Sigmoid colon (tissue), 6 donors: ENCODE measurements at regions not wholly inside any gene's neighbourhood (a gene's known extent, or its start where the extent isn't known, plus 50 kb on each side); places are given as distances from the start of the nearest gene placed in this dataset.

Experiments
- DNase-seq: peaks from one replicate; pipeline ENCODE4 v3.0.0-alpha.2; 2019
- H3K27ac ChIP-seq, 4 donors: fragments of 200-600 bp; sonication (generic); one replicate each; pipeline ENCODE4 v1.5.1; 2016 to 2019; ENCODE audit warnings: mild to moderate bottlenecking in 1 of 4
- H3K27me3 ChIP-seq, 3 donors: fragments of 200-600 bp; sonication (generic); one replicate each; pipeline ENCODE4 v1.5.1; 2019; ENCODE audit warnings: mild to moderate bottlenecking in 1 of 3
- H3K36me3 ChIP-seq, 4 donors: fragments of 200-600 bp; sonication (generic); one replicate each; pipeline ENCODE4 v1.5.1; 2016 to 2019
- H3K4me1 ChIP-seq, 4 donors: fragments of 200-600 bp; sonication (generic); one replicate each; pipeline ENCODE4 v1.5.1; 2017 to 2019
- H3K4me3 ChIP-seq, 4 donors: fragments of 200-600 bp; sonication (generic); one replicate each; pipeline ENCODE4 v1.5.1; 2017 to 2019; ENCODE audit warnings: mild to moderate bottlenecking in 2 of 4, moderate library complexity in 1 of 4
- H3K9me3 ChIP-seq, 4 donors: fragments of 200-600 bp in 3 of 4; sonication (generic) in 3 of 4; one replicate each; pipeline versions ENCODE4 v1.5.1 to v1.6.1; 2013 to 2019
- CTCF ChIP-seq, 4 experiments: fragments of 450-650 bp in 3 of 4; fragments of 200-600 bp in 1 of 4; IDR thresholded peaks; one replicate each; pipeline ENCODE4 v1.5.1; 2016 to 2019; ENCODE audit warnings: antibody characterized with exemption in 4 of 4, mild to moderate bottlenecking in 3 of 4, moderate library complexity in 2 of 4
- EP300 ChIP-seq, 4 donors: sonication (generic); formaldehyde crosslinking; IDR thresholded peaks; one replicate each; pipeline ENCODE4 v1.6.1; 2017; ENCODE audit warnings: antibody characterized with exemption in 4 of 4
- POLR2A ChIP-seq, 2 donors: fragments of 450-650 bp; IDR thresholded peaks; one replicate each; pipeline ENCODE4 v1.6.1; 2016; ENCODE audit warnings: antibody characterized with exemption in 2 of 2, mild to moderate bottlenecking in 2 of 2, moderate library complexity in 2 of 2
- POLR2AphosphoS5 ChIP-seq, 4 donors: sonication (generic); formaldehyde crosslinking; IDR thresholded peaks; one replicate each; pipeline ENCODE4 v1.6.1; 2017; ENCODE audit warnings: antibody characterized with exemption in 4 of 4
- WGBS, 2 donors: extraction: QIAGEN DNeasy Blood & Tissue Kit; methylation state at CpG; one replicate each; pipeline ENCODE4 v1.1.7; 2013; 5-methylcytosine and 5-hydroxymethylcytosine counted together
- intact Hi-C: fragments of 100-400 bp; cut with DNase I; formaldehyde crosslinking; loops from one replicate; pipeline ENCODE4 v1.15.1; 2023
- donor health status: healthy with polysubstance abuse.
- donor health status: healthy.

DNA sequence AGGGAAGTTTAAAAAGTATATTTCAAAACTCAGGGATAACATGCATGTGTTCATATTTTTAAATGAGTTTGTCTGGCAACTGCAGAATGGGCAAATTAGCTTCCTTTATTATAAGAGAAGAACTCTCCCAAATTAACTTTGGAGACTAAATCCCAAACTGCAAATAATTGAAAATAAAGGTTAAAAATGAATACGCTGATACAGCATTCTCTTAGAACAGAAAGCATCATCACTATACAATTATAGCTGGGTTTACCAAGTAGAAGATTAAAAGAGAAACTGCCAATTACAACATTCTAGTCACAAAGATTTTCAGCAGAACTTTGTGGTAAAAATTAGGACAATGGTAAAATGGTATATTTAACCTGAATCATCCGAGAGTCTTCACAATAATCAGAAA lies 73.3 kb downstream of the OLFM4 start:
- H3K4me3 ChIP-seq, result no peak overlapping the region
- H3K9me3 ChIP-seq, result no peaks in the 10 kb centered on the region
- H3K4me1 ChIP-seq, result no peaks in the 10 kb centered on the region
- TF ChIP-seq POLR2A (IDR thresholded peaks at IDR 0.05) (no peak), CTCF (IDR thresholded peaks at IDR 0.05) (no peak), POLR2AphosphoS5 (IDR thresholded peaks at IDR 0.05) (no peak), EP300 (IDR thresholded peaks at IDR 0.05) (no peak)
- no peak overlapping the region for H3K27ac ChIP-seq
- WGBS, 2 donors, result 94 to 95% methylated on average over 2 of the region's 2 CpGs
- DNase-seq, result no peak
- no peaks in the 10 kb centered on the region for H3K27me3 ChIP-seq
- intact Hi-C loops, result no loop called here
- H3K36me3 ChIP-seq, result no peaks in the 10 kb centered on the region

DNA sequence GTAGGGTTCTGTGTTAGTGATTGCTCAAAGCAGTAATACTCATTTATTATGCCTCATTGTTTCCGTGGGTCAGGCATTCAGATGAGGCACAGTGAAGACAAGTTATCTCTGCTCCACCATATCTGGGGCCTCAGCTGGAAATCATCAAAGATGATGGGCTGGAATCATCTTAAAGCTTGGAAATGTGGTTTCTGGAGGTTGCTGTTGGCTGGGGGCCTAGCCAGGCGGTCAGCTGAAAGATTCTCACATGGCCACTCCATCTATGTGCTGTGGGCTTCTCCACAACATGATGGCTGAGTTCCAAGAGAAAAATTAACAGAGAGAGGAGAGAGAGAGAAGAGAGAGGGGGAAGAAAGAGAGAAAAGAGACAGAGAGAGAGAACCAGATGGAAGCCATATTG lies 75.5 kb downstream of the OLFM4 start:
- H3K27me3 ChIP-seq, result no peaks in the 10 kb centered on the region
- 72 to 85% methylated on average over 2 of the region's 2 CpGs for WGBS, 2 donors
- TF ChIP-seq POLR2AphosphoS5 (IDR thresholded peaks at IDR 0.05) (no peak), POLR2A (IDR thresholded peaks at IDR 0.05) (no peak), CTCF (IDR thresholded peaks at IDR 0.05) (no peak), EP300 (IDR thresholded peaks at IDR 0.05) (no peak)
- intact Hi-C loops, result no loop called here
- H3K9me3 ChIP-seq, result no peaks in the 10 kb centered on the region
- no peak for DNase-seq
- H3K4me1 ChIP-seq, result no peaks in the 10 kb centered on the region
- no peak overlapping the region for H3K27ac ChIP-seq
- no peak overlapping the region for H3K4me3 ChIP-seq
- H3K36me3 ChIP-seq, result no peaks in the 10 kb centered on the region

DNA sequence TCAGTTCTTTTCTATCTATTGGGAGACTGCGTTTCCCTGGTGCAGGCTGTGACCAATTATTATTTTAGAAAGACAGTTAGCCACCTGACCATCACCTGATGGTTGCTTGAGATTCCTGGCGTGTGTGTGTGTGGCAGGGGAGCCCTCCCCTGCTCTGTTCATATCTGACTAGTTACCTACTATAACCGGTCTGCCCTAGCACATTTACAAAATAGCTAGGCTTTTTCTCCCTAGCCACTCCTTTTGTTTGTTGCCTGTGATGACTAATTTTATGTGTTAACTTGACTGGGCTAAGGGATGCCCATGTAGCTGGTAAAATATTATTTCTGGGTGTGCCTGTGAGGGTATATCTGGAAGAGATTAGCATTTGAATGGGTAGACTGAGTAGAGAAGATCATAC lies 76.9 kb downstream of the OLFM4 start:
- intact Hi-C loops, result no loop called here
- H3K9me3 ChIP-seq, result no peaks in the 10 kb centered on the region
- DNase-seq, result no peak
- no peaks in the 10 kb centered on the region for H3K36me3 ChIP-seq
- no peak overlapping the region for H3K27ac ChIP-seq
- H3K4me1 ChIP-seq, result no peaks in the 10 kb centered on the region
- TF ChIP-seq EP300 (IDR thresholded peaks at IDR 0.05), result no peak
- no peak for TF ChIP-seq POLR2AphosphoS5 (IDR thresholded peaks at IDR 0.05)
- no peak for TF ChIP-seq CTCF (IDR thresholded peaks at IDR 0.05)
- TF ChIP-seq POLR2A (IDR thresholded peaks at IDR 0.05), result no peak
- WGBS, 2 donors, result 90 to 91% methylated on average over 3 of the region's 3 CpGs
- no peaks in the 10 kb centered on the region for H3K27me3 ChIP-seq
- no peak overlapping the region for H3K4me3 ChIP-seq

GRCh38 chr13:53105890-53106289 lies 77.3 kb downstream of the OLFM4 start:
- Histone ChIP-seq H3K9me3 (no peaks in the 10 kb centered on the region), H3K4me1 (no peaks in the 10 kb centered on the region), H3K27me3 (no peaks in the 10 kb centered on the region), H3K36me3 (no peaks in the 10 kb centered on the region), H3K27ac (no peak overlapping the region), H3K4me3 (no peak overlapping the region)
- TF ChIP-seq POLR2AphosphoS5 (IDR thresholded peaks at IDR 0.05) (no peak), POLR2A (IDR thresholded peaks at IDR 0.05) (no peak), CTCF (IDR thresholded peaks at IDR 0.05) (no peak), EP300 (IDR thresholded peaks at IDR 0.05) (no peak)
- intact Hi-C loops, result no loop called here
- WGBS, 2 donors, result 68 to 80% methylated on average over 3 of the region's 3 CpGs
- no peak for DNase-seq

- intact Hi-C loops, result no loop called here
- TF ChIP-seq EP300 (IDR thresholded peaks at IDR 0.05), result no peak
- no peak for TF ChIP-seq CTCF (IDR thresholded peaks at IDR 0.05)
- no peak for TF ChIP-seq POLR2A (IDR thresholded peaks at IDR 0.05)
- no peak for TF ChIP-seq POLR2AphosphoS5 (IDR thresholded peaks at IDR 0.05)
- 81 to 82% methylated on average over 2 of the region's 2 CpGs for WGBS, 2 donors
- Histone ChIP-seq H3K9me3 (no peaks in the 10 kb centered on the region), H3K27ac (no peak overlapping the region), H3K4me1 (no peaks in the 10 kb centered on the region), H3K27me3 (no peaks in the 10 kb centered on the region), H3K4me3 (no peak overlapping the region), H3K36me3 (no peaks in the 10 kb centered on the region)
- no peak for DNase-seq
Measured at GRCh38 chr13:53110181-53110580, 81.6 kb downstream of the OLFM4 start.
